GM12878 (cell line): ENCODE measurements at regions not wholly inside any gene's neighbourhood (a gene's known extent, or its start where the extent isn't known, plus 50 kb on each side); places are given as distances from the start of the nearest gene placed in this dataset.

ENCODE experiments used
- ATAC-seq: fragments of 200-7000 bp; cut with Tn5 transposase; 3 replicates; pipeline ENCODE4 v1.9.1; 2020; ENCODE audit warnings: mild to moderate bottlenecking, moderate library complexity
- BruUV-seq: library from RNA; stranded (reverse); fragments of 400-500 nt; replicated peaks from 2 replicates; lab custom pipeline; 2021; lab: Mats Ljungman, UMichigan
- CTCF ChIA-PET: fragments of 300-600 bp; sonication (Branson Sonifier 250); formaldehyde crosslinking; extraction: SDS; loops from one replicate; lab custom pipeline; 2021; ENCODE audit warnings: inconsistent platforms; lab: Yijun Ruan, JAX
- POLR2A ChIA-PET: fragments of 350-600 bp; formaldehyde crosslinking; extraction: SDS; loops from one replicate; lab custom pipeline; 2021; ENCODE audit warnings: inconsistent platforms; lab: Charles Lee
- RAD21 ChIA-PET: fragments of 300-600 bp; sonication (Branson Sonifier 250); formaldehyde crosslinking; loops from one replicate; lab custom pipeline; 2023; ENCODE audit warnings: antibody characterized with exemption; ENCODE audit not compliant: unreplicated experiment; lab: Charles Lee
- SMC1A ChIA-PET: fragments of 300-600 bp; sonication (Branson Sonifier 250); formaldehyde crosslinking; loops from one replicate; lab custom pipeline; 2023; ENCODE audit not compliant: unreplicated experiment, uncharacterized antibody; lab: Charles Lee
- DNase-seq: peaks from one replicate; pipeline ENCODE4 v3.0.0-alpha.2; 2011; ENCODE audit warnings: low read depth, low spot score
- FAIRE-seq: peaks from 3 replicates; lab custom pipeline; 2011; peaks lifted over from hg19 to GRCh38; lab: Jason Lieb, UNC
- H2AFZ ChIP-seq: 2 replicates; pipeline ENCODE4 v1.6.0; 2011; ENCODE audit warnings: low read depth, low read length, control low read depth; ENCODE audit not compliant: control insufficient read depth
- H3K27ac ChIP-seq: 2 replicates; pipeline ENCODE4 v1.5.1; 2011; ENCODE audit warnings: control low read depth; ENCODE audit not compliant: control insufficient read depth, insufficient read depth
- H3K27me3 ChIP-seq, 2 experiments: replicated peaks in 1 of 2; 2 replicates each; pipeline versions ENCODE4 v1.6.0 to v1.6.1; 2011; ENCODE audit warnings: low read length in 1 of 2; ENCODE audit not compliant: control insufficient read depth in 2 of 2, insufficient read depth in 2 of 2
- H3K36me3 ChIP-seq, 2 experiments: 2 replicates each; pipeline ENCODE4 v1.5.1; 2011; ENCODE audit warnings: low read length in 1 of 2; ENCODE audit not compliant: control insufficient read depth in 2 of 2, insufficient read depth in 2 of 2
- H3K4me1 ChIP-seq: 2 replicates; pipeline ENCODE4 v1.6.1; 2011; ENCODE audit warnings: mild to moderate bottlenecking, low read length, moderate library complexity, mixed read lengths; ENCODE audit not compliant: control insufficient read depth, insufficient read depth
- H3K4me2 ChIP-seq: 2 replicates; pipeline ENCODE4 v1.6.0; 2011; ENCODE audit warnings: control low read depth; ENCODE audit not compliant: control insufficient read depth, insufficient read depth
- H3K4me3 ChIP-seq: fragments of 200-600 bp; sonication (generic); 2 replicates; pipeline ENCODE4 v1.5.1; 2016
- H3K79me2 ChIP-seq: 2 replicates; pipeline ENCODE4 v1.6.0; 2011; ENCODE audit warnings: low read length; ENCODE audit not compliant: control insufficient read depth, insufficient read depth
- H3K9ac ChIP-seq: 2 replicates; pipeline ENCODE4 v1.8.0; 2011; ENCODE audit warnings: low read length, control low read depth, mixed read lengths; ENCODE audit not compliant: control insufficient read depth, insufficient read depth
- H3K9me3 ChIP-seq: replicated peaks from 3 replicates; pipeline ENCODE4 v1.5.1; 2011; ENCODE audit warnings: mild to moderate bottlenecking, low read length; ENCODE audit not compliant: control insufficient read depth, insufficient read depth
- H4K20me1 ChIP-seq: 2 replicates; pipeline ENCODE4 v1.6.0; 2011; ENCODE audit not compliant: control insufficient read depth, insufficient read depth
- CBX5 ChIP-seq: sonication (generic); IDR thresholded peaks from 2 replicates; pipeline ENCODE4 v1.6.1; 2016; ENCODE audit warnings: low read depth, moderate library complexity, mild to moderate bottlenecking, inconsistent platforms
- NFYA ChIP-seq: IDR thresholded peaks from 2 replicates; pipeline ENCODE4 v1.6.1; 2011; ENCODE audit warnings: low read depth, mild to moderate bottlenecking, low read length, improper control_type of control experiment, borderline replicate concordance
- SIX5 ChIP-seq: IDR thresholded peaks from 2 replicates; pipeline ENCODE4 v1.6.1; 2011; ENCODE audit warnings: mild to moderate bottlenecking, low read depth, low read length, moderate library complexity; ENCODE audit not compliant: severe bottlenecking
- YY1 ChIP-seq: IDR thresholded peaks from 2 replicates; pipeline ENCODE4 v1.6.1; 2011; ENCODE audit warnings: low read depth, mild to moderate bottlenecking, low read length
- ZZZ3 ChIP-seq: IDR thresholded peaks from 2 replicates; pipeline ENCODE4 v1.6.1; 2011; ENCODE audit warnings: low read depth; ENCODE audit not compliant: control insufficient read depth, insufficient read length
- WGBS: methylation state at CpG from one replicate; pipeline ENCODE4 v1.1.6; 2016; ENCODE audit warnings: low lambda C conversion rate; ENCODE audit not compliant: insufficient replicate concordance, insufficient coverage; ENCODE audit errors: missing lambda C conversion rate; 5-methylcytosine and 5-hydroxymethylcytosine counted together
- in situ Hi-C: fragments of 300-500 bp; cut with MboI; formaldehyde crosslinking; loops from 9 replicates; pipeline ENCODE4 v1.14.3; 2018; ENCODE audit warnings: mixed read lengths
- intact Hi-C: fragments of 100-400 bp; cut with micrococcal nuclease; formaldehyde crosslinking; loops from one replicate; pipeline ENCODE4 v1.14.2; 2022; ENCODE audit not compliant: unreplicated experiment
- TF ChIP-seq, protein P1 (sequence below): fragments of 450-650 bp; IDR thresholded peaks from 2 replicates; pipeline ENCODE4 v1.6.1; 2017; ENCODE audit warnings: antibody characterized with exemption, mild to moderate bottlenecking, moderate library complexity

DNA sequence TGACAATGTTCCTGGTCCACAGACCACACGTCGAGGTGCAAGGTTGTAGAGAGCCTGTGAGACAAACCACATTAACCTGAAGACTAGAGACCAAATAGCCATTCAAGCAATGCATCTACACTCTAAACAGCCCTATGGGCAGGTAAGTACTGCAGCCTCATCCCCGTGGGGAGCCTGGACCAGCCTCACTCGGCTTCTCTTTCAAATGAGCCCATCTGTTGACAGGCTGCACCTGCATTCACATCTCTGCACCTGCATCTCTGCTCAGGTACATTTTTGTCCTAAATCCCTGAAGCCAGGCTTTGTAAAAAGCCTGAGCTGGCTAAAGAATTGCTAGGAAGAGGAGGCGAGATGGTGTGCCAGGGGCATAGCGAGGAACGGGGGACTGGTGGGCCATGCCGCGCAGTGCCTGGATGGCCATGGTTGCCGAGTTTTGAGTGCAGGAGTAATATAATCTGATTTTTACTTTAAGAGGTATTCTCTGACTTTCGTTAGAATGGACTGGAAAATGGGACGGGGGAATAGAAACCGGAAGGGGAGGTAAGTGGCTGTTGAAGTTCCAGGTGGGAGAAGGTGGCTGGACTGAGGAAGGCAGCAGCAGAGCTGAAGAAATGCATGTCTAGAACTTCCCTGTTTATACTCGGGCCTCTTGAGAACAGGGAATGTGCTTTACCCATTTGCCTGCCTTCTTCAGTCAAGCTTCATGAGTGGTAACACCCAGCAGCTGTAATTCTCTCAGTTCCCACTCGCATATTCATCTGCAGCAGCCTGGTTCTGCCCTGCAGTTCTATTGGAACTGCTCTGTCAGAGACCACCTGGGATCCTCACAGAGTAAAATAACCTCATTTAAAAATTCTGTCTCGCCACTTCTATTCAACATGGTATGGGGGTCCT lies 226.4 kb downstream of the OPA1 start:
- Histone ChIP-seq H3K4me1 (no peaks in the 10 kb centered on the region), H3K36me3 (no peaks in the 10 kb centered on the region), H2AFZ (no peak overlapping the region), H3K9me3 (no peaks in the 10 kb centered on the region; the same call in 2 of the 3 replicates), H3K27ac (no peak overlapping the region), H4K20me1 (no peaks in the 10 kb centered on the region), H3K4me2 (no peak overlapping the region), H3K79me2 (no peaks in the 10 kb centered on the region), H3K27me3 (no peaks in the 10 kb centered on the region; a peak in 1 of 4 replicates), H3K9ac (no peak overlapping the region), H3K4me3 (no peak overlapping the region)
- DNase-seq (no peak), ATAC-seq (no peak), FAIRE-seq (no peak)
- no TSS peak for BruUV-seq
- intact Hi-C loops (no loop called here), in situ Hi-C loops (no loop called here)
- 56% methylated on average over 16 of the region's 16 CpGs for WGBS
- RAD21 ChIA-PET = no interaction called here
- POLR2A ChIA-PET = no interaction called here
- SMC1A ChIA-PET = interaction anchor here (1.2 kb wide), 1 partner anchor 100 kb away, joined by 3 read pairs; no protein-coding TSS in a partner anchor
- no peak for TF ChIP-seq SIX5
- TF ChIP-seq, protein P1, sequence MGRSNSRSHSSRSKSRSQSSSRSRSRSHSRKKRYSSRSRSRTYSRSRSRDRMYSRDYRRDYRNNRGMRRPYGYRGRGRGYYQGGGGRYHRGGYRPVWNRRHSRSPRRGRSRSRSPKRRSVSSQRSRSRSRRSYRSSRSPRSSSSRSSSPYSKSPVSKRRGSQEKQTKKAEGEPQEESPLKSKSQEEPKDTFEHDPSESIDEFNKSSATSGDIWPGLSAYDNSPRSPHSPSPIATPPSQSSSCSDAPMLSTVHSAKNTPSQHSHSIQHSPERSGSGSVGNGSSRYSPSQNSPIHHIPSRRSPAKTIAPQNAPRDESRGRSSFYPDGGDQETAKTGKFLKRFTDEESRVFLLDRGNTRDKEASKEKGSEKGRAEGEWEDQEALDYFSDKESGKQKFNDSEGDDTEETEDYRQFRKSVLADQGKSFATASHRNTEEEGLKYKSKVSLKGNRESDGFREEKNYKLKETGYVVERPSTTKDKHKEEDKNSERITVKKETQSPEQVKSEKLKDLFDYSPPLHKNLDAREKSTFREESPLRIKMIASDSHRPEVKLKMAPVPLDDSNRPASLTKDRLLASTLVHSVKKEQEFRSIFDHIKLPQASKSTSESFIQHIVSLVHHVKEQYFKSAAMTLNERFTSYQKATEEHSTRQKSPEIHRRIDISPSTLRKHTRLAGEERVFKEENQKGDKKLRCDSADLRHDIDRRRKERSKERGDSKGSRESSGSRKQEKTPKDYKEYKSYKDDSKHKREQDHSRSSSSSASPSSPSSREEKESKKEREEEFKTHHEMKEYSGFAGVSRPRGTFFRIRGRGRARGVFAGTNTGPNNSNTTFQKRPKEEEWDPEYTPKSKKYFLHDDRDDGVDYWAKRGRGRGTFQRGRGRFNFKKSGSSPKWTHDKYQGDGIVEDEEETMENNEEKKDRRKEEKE = no peak
- TF ChIP-seq CBX5 = no peak
- TF ChIP-seq ZZZ3 = no peak
- TF ChIP-seq NFYA = no peak
- TF ChIP-seq YY1 = no peak
- CTCF ChIA-PET = no interaction called here
